Right ventricle myocardium inferior (tissue), 1 donor: ENCODE measurements at regions not wholly inside any gene's neighbourhood (a gene's known extent, or its start where the extent isn't known, plus 50 kb on each side); places are given as distances from the start of the nearest gene placed in this dataset.
A peak's percentile ranks its signal among the peaks of the same experiment; 100 is the strongest.

Experiments
- ATAC-seq: fragments of 200-7000 bp; cut with Tn5 transposase; one replicate; pipeline ENCODE4 v1.9.1; 2020; ENCODE audit warnings: mild to moderate bottlenecking, moderate library complexity
- DNase-seq: peaks from one replicate; pipeline ENCODE4 v3.0.0; 2021; ENCODE audit errors: missing footprints
- intact Hi-C: fragments of 100-400 bp; cut with DNase I; formaldehyde crosslinking; loops from one replicate; pipeline ENCODE4 v1.11.0; 2022
- donor health status: DM: no; HTN: yes; CAD: no; lungs with severe emphysema.

DNA sequence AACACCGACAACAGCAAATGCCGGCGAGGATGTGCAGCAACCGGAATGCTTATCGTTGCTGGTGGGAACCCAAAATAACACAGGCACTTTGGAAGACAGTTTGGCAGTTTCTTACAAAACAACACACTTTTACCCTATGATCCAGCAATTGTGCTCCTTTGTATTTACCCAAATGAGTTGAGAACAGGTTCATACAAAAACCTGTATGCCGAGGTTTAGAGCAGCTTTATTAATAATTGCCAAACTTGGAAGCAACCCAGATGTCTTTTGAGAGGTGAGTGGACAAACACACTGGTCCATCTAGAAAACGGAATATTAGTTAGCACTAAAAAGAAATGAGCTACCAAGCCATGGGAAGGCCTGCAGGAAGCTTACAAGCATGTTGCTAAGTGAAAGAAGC lies 118.9 kb downstream of the CTTN start:
- no peak for ATAC-seq
- DNase-seq, result no peak
- intact Hi-C loops, result no loop called here

DNA sequence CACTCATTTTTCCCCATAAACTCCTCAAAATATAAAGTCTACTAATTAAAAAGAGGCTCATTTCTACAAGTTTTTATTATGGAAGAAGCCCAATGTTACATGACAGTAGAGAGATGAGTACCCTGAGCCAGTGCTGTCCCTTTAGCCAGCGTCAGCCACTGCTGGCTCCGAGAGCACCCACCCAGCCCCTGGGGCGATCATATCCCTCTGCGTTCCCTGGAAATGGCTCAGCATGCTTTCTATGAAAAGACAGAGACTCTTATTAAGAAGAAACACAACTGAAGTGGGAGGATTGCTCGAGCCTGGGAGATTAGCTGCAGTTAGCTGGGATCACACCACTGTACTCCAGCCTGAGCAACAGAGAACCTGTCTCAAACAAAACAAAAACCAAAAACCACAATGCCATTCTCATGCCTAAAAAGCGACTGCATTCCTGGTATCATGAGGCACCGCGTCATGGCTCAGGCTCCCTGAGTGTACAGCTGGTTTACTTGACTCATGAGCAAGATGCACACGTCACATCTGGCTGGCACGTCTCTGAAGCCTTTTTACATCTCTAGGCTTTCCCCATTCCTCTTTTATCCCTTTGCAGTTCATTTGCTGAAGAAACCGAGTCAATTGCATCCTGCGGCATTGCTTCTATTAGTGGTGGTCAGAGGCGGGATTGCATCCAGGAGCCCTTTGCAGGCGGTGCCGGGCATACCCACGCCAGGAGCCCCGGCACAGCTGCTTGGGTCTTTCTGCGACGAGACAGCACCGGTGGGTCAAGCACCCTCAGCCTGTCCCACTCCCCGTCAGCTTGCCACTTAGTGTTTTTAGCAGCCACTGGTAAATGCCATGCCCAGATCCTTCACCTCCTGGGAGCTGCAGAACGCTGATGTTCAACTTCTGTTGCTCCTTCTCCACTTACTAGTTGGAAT lies 119.9 kb downstream of the CTTN start:
- ATAC-seq, result no peak
- peak; percentile 37 for DNase-seq
- intact Hi-C loops, result no loop called here

- no peak for ATAC-seq
- intact Hi-C loops, result no loop called here
- DNase-seq, result no peak
Measured at GRCh38 chr11:70519117-70519516, 120.8 kb downstream of the CTTN start.

- DNase-seq, result peak; percentile 60
- intact Hi-C loops, result no loop called here
- ATAC-seq, result no peak
Measured at GRCh38 chr11:70521475-70522308, 123.4 kb downstream of the CTTN start.

DNA sequence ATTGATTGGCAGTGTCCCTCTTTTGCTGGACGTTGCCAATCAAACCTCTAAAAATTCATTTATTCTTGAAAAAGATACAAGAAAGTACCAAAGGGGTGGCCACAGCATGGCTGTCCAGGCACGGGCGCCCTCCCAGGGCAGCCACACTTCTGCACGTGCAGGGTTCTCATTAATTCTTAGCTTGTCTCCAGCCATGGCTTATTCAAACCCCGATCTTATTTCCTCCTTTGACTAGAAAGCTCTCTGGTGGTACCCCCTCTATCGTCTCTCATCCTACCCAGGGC lies 123.9 kb downstream of the CTTN start:
- ATAC-seq (no peak), DNase-seq (no peak)
- intact Hi-C loops, result no loop called here

DNA sequence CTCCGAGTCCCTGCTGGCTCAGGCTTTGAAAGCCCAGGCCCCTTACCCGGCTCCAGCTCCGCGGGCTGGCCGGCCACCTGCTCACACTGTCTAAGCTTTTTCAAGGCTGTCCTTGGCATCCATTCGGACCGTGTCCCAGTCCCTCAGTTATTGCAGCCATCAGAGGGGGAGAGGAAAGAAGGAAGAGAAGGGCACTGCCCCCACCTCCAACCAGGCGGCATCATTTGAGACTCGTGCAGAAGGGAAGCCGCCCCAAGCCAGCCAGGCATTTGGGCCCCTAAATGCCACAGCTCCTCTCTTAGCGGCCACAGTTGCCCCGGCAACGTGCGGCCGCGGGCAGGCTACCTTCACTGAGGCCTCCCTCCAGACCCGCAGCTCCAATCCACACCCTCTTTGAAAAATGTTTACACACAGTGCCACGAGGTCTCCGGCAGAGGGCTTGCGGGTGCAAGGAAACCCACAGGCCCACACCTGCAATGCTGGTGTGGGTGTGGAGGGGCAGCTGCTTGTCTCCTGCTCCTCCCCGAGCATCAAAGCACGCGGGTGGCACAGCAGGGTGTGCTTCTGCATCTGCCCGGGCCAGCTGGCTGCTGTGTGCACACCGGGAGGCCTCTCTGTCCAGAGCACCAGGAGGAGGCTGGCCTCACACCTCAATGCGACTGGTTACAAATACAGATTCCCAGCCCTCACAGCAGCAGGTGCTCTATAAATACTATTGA lies 124.4 kb downstream of the CTTN start:
- ATAC-seq, result no peak
- intact Hi-C loops, result no loop called here
- peak; percentile 58 for DNase-seq

GRCh38 chr11:70523384-70524095 lies 125.2 kb downstream of the CTTN start:
- intact Hi-C loops, result no loop called here
- peak; percentile 50 for DNase-seq
- no peak for ATAC-seq

DNA sequence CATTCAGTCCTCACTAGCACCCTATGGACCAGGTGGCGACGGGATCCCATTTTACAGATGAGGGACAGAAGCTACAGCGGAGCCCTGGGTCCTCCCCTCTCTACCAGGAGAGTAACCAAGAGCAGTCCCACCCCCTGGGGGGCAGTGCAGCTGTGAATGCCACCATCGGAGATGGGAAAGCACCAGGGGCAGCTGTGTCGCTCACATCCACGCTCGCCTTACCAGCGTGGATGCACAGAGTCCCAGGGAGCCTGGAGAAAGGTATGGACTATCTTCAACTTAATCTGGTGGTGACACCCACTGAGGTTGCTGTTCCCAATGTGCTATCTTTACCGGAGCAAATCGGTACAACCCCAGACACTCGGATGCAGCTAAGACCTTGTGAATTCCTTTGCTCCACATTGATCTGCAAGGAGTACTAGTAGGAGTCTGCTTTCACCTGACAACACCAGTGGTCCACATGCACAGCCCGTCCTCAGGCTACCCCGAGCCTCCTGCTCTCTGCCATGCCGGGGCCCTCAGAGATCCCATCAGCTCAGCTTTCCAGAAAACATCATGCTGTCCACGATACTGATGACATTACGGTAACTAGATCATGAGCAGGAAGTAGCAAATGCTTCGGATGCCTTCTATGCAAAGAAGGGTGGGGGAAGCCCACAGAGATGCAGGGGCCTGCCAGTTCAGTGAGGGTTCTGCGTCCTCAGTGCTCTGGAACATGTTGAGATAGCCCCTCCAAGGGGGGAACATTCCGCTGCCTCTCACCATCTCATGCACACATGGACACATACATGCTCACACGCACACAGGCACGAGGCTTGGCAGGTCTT lies 126.0 kb downstream of the CTTN start:
- no peak for ATAC-seq
- intact Hi-C loops, result no loop called here
- peak; percentile 39 for DNase-seq

GRCh38 chr11:70525006-70525405 lies 126.7 kb downstream of the CTTN start:
- ATAC-seq (no peak), DNase-seq (peak; percentile 54)
- intact Hi-C loops, result no loop called here

DNA sequence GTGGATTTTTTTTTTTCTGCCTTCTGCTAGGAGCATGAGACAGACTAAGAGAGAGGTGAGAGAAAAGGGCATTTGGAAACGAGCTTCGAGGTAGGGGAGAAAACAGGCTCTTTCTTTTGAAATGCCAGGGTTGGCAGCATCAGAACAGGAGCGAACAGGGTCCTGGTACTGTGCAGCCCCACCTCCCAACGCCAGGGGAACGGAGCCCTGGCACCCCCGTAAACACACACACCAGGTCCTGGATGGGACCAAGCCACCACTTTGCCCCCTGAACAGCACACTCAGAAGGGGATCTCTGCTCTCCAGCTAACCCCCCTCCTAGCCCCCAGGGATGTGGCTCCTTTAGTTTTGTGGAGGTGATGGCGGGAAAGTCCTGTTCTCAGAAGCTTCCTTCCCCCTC lies 127.1 kb downstream of the CTTN start:
- ATAC-seq (no peak), DNase-seq (no peak)
- intact Hi-C loops, result no loop called here

DNA sequence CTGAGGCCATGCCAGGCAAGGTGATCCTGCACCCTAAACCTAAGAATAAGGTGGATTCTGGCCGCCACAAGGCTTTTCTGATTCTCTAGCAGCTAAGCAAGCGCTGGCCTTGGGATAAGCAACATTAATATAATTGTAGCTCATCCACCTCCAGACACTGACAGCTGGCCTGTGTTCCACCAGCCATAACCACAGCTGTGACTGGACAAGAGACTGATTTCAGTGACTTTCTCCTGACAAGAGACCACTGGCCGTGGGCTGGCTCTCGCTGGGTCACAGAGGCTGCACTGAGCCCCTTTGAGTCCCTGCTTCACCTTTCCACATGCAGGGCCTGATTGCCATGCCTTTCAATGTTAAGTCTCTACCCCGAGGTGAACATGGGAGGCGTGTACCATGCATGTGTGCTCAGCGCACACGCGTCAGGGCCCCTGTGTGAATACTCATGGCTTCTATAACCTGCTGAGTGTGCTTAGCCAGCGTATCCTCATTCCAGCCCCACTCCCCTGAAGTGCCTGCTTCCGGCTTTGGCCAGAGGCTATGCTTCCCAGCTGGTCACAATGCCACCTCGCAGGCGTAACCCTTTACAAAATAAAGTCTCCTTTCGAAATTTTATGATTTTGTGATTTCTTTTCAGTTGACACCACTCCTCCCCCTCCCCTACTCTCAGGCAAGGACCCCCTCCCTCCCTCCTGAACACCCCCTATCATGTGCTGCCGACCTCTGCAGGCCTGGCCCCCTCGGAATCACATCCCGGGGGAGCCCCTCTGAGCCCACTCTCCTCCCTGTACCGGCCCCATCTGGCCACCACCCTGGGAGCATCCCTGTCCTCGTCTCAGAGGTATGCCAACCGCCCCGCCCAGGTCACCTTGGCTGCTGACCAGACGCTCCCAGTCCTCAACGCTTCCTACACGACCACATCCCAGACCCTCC lies 128.1 kb downstream of the CTTN start:
- intact Hi-C loops, result no loop called here
- ATAC-seq (no peak), DNase-seq (peak; percentile 32)

DNA sequence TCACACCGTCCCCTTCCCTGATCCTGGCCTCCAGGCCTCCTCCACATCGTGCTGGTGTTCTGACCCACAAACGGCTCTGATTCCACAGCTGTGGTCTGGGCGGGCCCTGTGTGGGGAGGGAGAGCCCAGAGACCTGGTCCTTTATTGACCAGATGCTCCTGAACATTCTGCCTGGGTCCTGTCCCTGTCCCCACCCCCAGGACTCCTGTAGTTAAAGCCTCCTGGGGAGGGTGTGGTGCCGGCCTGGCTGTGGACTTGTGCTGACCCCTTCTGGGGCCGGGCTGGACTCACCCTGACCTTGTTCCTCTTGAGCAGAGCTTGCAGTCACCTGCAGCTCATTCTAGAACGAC lies 128.7 kb downstream of the CTTN start:
- intact Hi-C loops, result no loop called here
- ATAC-seq (no peak), DNase-seq (no peak)

- ATAC-seq (no peak), DNase-seq (peak; percentile 28)
- intact Hi-C loops, result no loop called here
Measured at GRCh38 chr11:70527429-70528045, 129.2 kb downstream of the CTTN start.

DNA sequence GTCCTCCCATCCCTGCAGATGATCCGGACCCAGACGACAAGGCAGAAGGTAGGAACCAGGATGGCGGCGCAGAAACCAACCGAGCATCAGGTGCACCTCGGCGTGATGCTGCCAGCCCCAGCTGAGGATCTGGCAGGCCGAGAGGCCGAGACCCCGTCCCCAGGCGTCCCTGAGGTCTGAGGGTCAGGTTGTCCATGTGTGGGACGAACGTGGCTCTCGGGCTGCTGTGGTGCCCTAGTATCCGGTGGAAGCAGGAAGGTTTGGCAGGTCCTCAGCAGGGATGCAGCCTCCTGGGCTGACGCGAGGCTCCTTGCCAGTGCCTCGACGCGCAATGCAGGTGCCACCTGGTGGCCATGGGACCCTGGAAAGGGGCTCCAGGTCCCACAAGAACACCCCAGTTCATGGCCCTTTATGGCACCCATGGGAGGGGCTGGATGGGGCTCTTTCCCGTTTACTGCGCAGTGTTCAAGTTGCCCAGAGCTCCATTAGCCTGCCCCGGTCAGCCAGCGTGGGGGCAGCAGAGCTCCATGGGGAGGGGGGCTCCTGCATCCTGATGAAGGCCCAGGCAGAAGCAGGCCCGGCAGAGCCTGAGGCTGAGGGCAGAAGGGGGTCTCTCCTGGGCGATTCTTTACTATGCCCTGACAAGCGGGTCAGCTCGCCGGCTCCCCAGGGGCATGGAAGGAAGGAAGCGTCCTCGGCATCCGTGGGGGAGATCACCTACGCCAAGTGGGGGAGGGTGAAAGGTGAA lies 129.9 kb downstream of the CTTN start:
- ATAC-seq (no peak), DNase-seq (peak; percentile 37)
- intact Hi-C loops, result no loop called here

GRCh38 chr11:70528794-70529580 lies 130.7 kb downstream of the CTTN start:
- ATAC-seq (no peak), DNase-seq (peak; percentile 31)
- intact Hi-C loops, result no loop called here
